ENCODE measurements at regions not wholly inside any gene's neighbourhood (a gene's known extent, or its start where the extent isn't known, plus 50 kb on each side); places are given as distances from the start of the nearest gene placed in this dataset.

- H3K4me3 ChIP-seq = no peak overlapping the region
- 80 to 88% (median 82%) methylated on average over 5 of the region's 5 CpGs for WGBS, 5 donors
- DNase-seq = no peak
- intact Hi-C loops (cut with DNase I; ENCODE audit: low total_unique reads) = no loop called here
- no peak overlapping the region for H3K27ac ChIP-seq
- H3K27me3 ChIP-seq (replicated peaks in 1 of 7) = peaks cover 0 to 9% (median 0%) of the 10 kb centered on the region in 7 donors
- TF ChIP-seq CTCF (IDR thresholded peaks at IDR 0.05 in 8 of 11, conservative IDR thresholded peaks at IDR 0.05 in 3 of 11) = no peak
- no peak for TF ChIP-seq POLR2AphosphoS5 (IDR thresholded peaks at IDR 0.05)
- no peak for TF ChIP-seq POLR2A (IDR thresholded peaks at IDR 0.05)
- no peaks in the 10 kb centered on the region for H3K36me3 ChIP-seq
- peaks cover 0 to 19% (median 13%) of the 10 kb centered on the region in 8 donors for H3K9me3 ChIP-seq
- H3K4me1 ChIP-seq = no peaks in the 10 kb centered on the region
These were observed 95.1 kb upstream of the SLC22A23 start for GRCh38 chr6:3551716-3552511.

GRCh38 chr6:3549314-3549940 is 92.6 kb upstream of the SLC22A23 start:
- TF ChIP-seq CTCF (IDR thresholded peaks at IDR 0.05 in 8 of 11, conservative IDR thresholded peaks at IDR 0.05 in 3 of 11) = no peak
- no peak for TF ChIP-seq POLR2A (IDR thresholded peaks at IDR 0.05)
- TF ChIP-seq POLR2AphosphoS5 (IDR thresholded peaks at IDR 0.05) = no peak
- no peak for DNase-seq
- no peak overlapping the region for H3K4me3 ChIP-seq
- peaks cover 0 to 19% (median 13%) of the 10 kb centered on the region in 8 donors for H3K9me3 ChIP-seq
- H3K4me1 ChIP-seq = no peaks in the 10 kb centered on the region
- H3K36me3 ChIP-seq = no peaks in the 10 kb centered on the region
- no peak overlapping the region for H3K27ac ChIP-seq
- 80 to 88% (median 82%) methylated on average over 7 of the region's 7 CpGs for WGBS, 5 donors
- H3K27me3 ChIP-seq (replicated peaks in 1 of 7) = peaks cover 0 to under 1% (median 0%) of the 10 kb centered on the region in 7 donors
- intact Hi-C loops (cut with DNase I; ENCODE audit: low total_unique reads) = no loop called here

- TF ChIP-seq POLR2A (IDR thresholded peaks at IDR 0.05) (no peak), POLR2AphosphoS5 (IDR thresholded peaks at IDR 0.05) (no peak), CTCF (IDR thresholded peaks at IDR 0.05 in 8 of 11, conservative IDR thresholded peaks at IDR 0.05 in 3 of 11) (no peak)
- H3K4me1 ChIP-seq = no peaks in the 10 kb centered on the region
- DNase-seq = no peak
- no peaks in the 10 kb centered on the region for H3K36me3 ChIP-seq
- H3K27ac ChIP-seq = no peak overlapping the region
- H3K9me3 ChIP-seq = peaks cover 0 to 6% (median 0%) of the 10 kb centered on the region in 8 donors
- no peak overlapping the region for H3K4me3 ChIP-seq
- WGBS, 5 donors = 63 to 74% (median 68%) methylated on average over 2 of the region's 2 CpGs
- H3K27me3 ChIP-seq (replicated peaks in 1 of 7) = peaks cover 0 to 3% (median 0%) of the 10 kb centered on the region in 7 donors
- intact Hi-C loops (cut with DNase I; ENCODE audit: low total_unique reads) = no loop called here
These were observed 89.3 kb upstream of the SLC22A23 start for GRCh38 chr6:3546121-3546520.

- H3K36me3 ChIP-seq = no peaks in the 10 kb centered on the region
- TF ChIP-seq POLR2AphosphoS5 (IDR thresholded peaks at IDR 0.05) (no peak), POLR2A (IDR thresholded peaks at IDR 0.05) (no peak), CTCF (IDR thresholded peaks at IDR 0.05 in 8 of 11, conservative IDR thresholded peaks at IDR 0.05 in 3 of 11) (no peak)
- 84 to 100% (median 92%) methylated on average over 1 of the region's 1 CpG for WGBS, 5 donors
- no peak overlapping the region for H3K27ac ChIP-seq
- peaks cover 0 to 9% (median 0%) of the 10 kb centered on the region in 7 donors for H3K27me3 ChIP-seq (replicated peaks in 1 of 7)
- H3K4me1 ChIP-seq = no peaks in the 10 kb centered on the region
- no peak overlapping the region for H3K4me3 ChIP-seq
- H3K9me3 ChIP-seq = peaks cover 0 to 6% (median 0%) of the 10 kb centered on the region in 8 donors
- no peak for DNase-seq
- intact Hi-C loops (cut with DNase I; ENCODE audit: low total_unique reads) = no loop called here
These were observed 88.3 kb upstream of the SLC22A23 start for GRCh38 chr6:3545156-3545555.

Measured in spleen (tissue), 11 donors.